Loucy (cell line): ENCODE measurements at regions not wholly inside any gene's neighbourhood (a gene's known extent, or its start where the extent isn't known, plus 50 kb on each side); places are given as distances from the start of the nearest gene placed in this dataset.

Source experiments
- EZH2phosphoT487 ChIP-seq: fragments of 200-600 bp; IDR thresholded peaks from 2 replicates; pipeline ENCODE4 v1.6.1; 2018; ENCODE audit warnings: antibody characterized with exemption, mild to moderate bottlenecking, moderate library complexity, borderline replicate concordance
- TF ChIP-seq, protein P1 (sequence below): fragments of 200-600 bp; sonication (generic); conservative IDR thresholded peaks from 2 replicates; pipeline ENCODE4 v1.5.1; 2014; ENCODE audit warnings: mild to moderate bottlenecking, antibody characterized with exemption, low read length

DNA sequence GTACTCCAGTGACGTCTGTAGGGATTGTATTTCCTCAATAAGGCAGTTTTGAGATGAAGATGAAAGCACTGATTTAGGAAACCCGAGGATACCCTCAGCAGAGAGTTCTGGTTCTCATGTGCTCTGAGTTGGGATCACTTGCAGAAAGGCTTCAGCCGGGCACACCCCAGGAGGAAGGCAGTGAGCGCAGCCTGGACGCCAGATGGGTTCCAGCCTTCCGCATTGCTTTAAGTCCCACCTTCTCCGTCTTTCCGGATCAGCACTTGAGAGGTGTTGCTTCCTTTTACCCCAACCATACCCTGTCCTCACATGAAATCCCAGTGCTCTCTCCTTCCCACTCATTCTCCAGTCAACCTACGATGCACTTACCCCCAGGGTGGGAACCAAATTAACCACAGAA is 239.5 kb upstream of the CADM1 start:
- no peak for TF ChIP-seq EZH2phosphoT487
- TF ChIP-seq, protein P1, sequence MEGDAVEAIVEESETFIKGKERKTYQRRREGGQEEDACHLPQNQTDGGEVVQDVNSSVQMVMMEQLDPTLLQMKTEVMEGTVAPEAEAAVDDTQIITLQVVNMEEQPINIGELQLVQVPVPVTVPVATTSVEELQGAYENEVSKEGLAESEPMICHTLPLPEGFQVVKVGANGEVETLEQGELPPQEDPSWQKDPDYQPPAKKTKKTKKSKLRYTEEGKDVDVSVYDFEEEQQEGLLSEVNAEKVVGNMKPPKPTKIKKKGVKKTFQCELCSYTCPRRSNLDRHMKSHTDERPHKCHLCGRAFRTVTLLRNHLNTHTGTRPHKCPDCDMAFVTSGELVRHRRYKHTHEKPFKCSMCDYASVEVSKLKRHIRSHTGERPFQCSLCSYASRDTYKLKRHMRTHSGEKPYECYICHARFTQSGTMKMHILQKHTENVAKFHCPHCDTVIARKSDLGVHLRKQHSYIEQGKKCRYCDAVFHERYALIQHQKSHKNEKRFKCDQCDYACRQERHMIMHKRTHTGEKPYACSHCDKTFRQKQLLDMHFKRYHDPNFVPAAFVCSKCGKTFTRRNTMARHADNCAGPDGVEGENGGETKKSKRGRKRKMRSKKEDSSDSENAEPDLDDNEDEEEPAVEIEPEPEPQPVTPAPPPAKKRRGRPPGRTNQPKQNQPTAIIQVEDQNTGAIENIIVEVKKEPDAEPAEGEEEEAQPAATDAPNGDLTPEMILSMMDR = no peak
